Activated CD4-positive, alpha-beta T cell treated with anti-CD3 and anti-CD28 coated beads for 24 hours (primary cell): ENCODE measurements at regions not wholly inside any gene's neighbourhood (a gene's known extent, or its start where the extent isn't known, plus 50 kb on each side); places are given as distances from the start of the nearest gene placed in this dataset.
"Not testable (repeated sequence)": the region's sequence is repeated elsewhere in the genome, so short reads cannot be mapped to it uniquely, and the experiment has no call there.

ENCODE experiments used
- DNase-seq, 2 donors: peaks; one replicate each; pipeline ENCODE4 v3.0.0-alpha.2; 2020; ENCODE audit warnings: low read depth in 2 of 2

- not testable (repeated sequence) for DNase-seq
These were observed 955.8 kb downstream of the TMEM121 start for GRCh38 chr14:106482213-106482612.

- DNase-seq: no peak
These were observed 961.2 kb downstream of the TMEM121 start for GRCh38 chr14:106487600-106487999.

- DNase-seq: no peak
These were observed 961.9 kb downstream of the TMEM121 start for GRCh38 chr14:106488291-106488690.

- DNase-seq: no peak
These were observed 962.9 kb downstream of the TMEM121 start for GRCh38 chr14:106489112-106489881.

- no peak for DNase-seq
These were observed 964.1 kb downstream of the TMEM121 start for GRCh38 chr14:106490442-106490841.

GRCh38 chr14:106491851-106492250, 965.5 kb downstream of the TMEM121 start:
- no peak for DNase-seq

GRCh38 chr14:106493962-106494823, 967.8 kb downstream of the TMEM121 start:
- DNase-seq: no peak

GRCh38 chr14:106500571-106500970, 974.2 kb downstream of the TMEM121 start:
- no peak for DNase-seq

GRCh38 chr14:106501898-106502297, 975.5 kb downstream of the TMEM121 start:
- DNase-seq: no peak

GRCh38 chr14:106505366-106505765, 979.0 kb downstream of the TMEM121 start:
- no peak for DNase-seq

- peak in 1 of 2 donors; percentile 30 for DNase-seq
These were observed 980.5 kb downstream of the TMEM121 start for GRCh38 chr14:106506881-106507305.

- DNase-seq: no peak
These were observed 981.0 kb downstream of the TMEM121 start for GRCh38 chr14:106507354-106507753.

GRCh38 chr14:106508216-106508615, 981.8 kb downstream of the TMEM121 start:
- DNase-seq: no peak

GRCh38 chr14:106509176-106509575, 982.8 kb downstream of the TMEM121 start:
- DNase-seq: no peak

- no peak for DNase-seq
These were observed 983.4 kb downstream of the TMEM121 start for GRCh38 chr14:106509807-106510206.

- no peak for DNase-seq
These were observed 984.8 kb downstream of the TMEM121 start for GRCh38 chr14:106511006-106511799.

GRCh38 chr14:106511800-106512198, 985.4 kb downstream of the TMEM121 start:
- no peak for DNase-seq

GRCh38 chr14:106513302-106513701, 986.9 kb downstream of the TMEM121 start:
- no peak for DNase-seq

GRCh38 chr14:106518054-106518943, 991.9 kb downstream of the TMEM121 start:
- peak; percentile 76 to 87 for DNase-seq

GRCh38 chr14:106522118-106522517, 995.7 kb downstream of the TMEM121 start:
- DNase-seq: not testable (repeated sequence)

GRCh38 chr14:106522990-106523389, 996.6 kb downstream of the TMEM121 start:
- no peak for DNase-seq
